Uterus (tissue), 2 donors: ENCODE measurements at regions not wholly inside any gene's neighbourhood (a gene's known extent, or its start where the extent isn't known, plus 50 kb on each side); places are given as distances from the start of the nearest gene placed in this dataset.

Source experiments
- CTCF ChIP-seq, 4 experiments: fragments of 200-600 bp in 2 of 4; fragments of 450-650 bp in 2 of 4; sonication (generic) in 2 of 4; IDR thresholded peaks; one replicate each; pipeline ENCODE4 v1.5.1; 2016 to 2019; ENCODE audit warnings: antibody characterized with exemption in 4 of 4, mild to moderate bottlenecking in 2 of 4, moderate library complexity in 1 of 4
- POLR2A ChIP-seq, 2 donors: fragments of 450-650 bp; IDR thresholded peaks; one replicate each; pipeline ENCODE4 v1.6.1; 2016; ENCODE audit warnings: antibody characterized with exemption in 2 of 2, mild to moderate bottlenecking in 1 of 2, moderate library complexity in 1 of 2

GRCh38 chr2:45207101-45207500 lies 197.8 kb upstream of the SIX2 start:
- TF ChIP-seq CTCF (IDR thresholded peaks at IDR 0.05), result no peak
- TF ChIP-seq POLR2A (IDR thresholded peaks at IDR 0.05), result no peak
